HG03045 (cell line): ENCODE measurements at regions not wholly inside any gene's neighbourhood (a gene's known extent, or its start where the extent isn't known, plus 50 kb on each side); places are given as distances from the start of the nearest gene placed in this dataset.

Experiments used
- ATAC-seq: cut with Tn5 transposase; IDR thresholded peaks from one replicate; pipeline ENCODE4 v1.9.1; 2021; ENCODE audit warnings: mild to moderate bottlenecking, moderate library complexity; ENCODE audit not compliant: unreplicated experiment

GRCh38 chr10:71138166-71138830 lies 74.1 kb upstream of the UNC5B start:
- no peak for ATAC-seq

- no peak for ATAC-seq
Measured at GRCh38 chr10:71141528-71141927, 70.8 kb upstream of the UNC5B start.

DNA sequence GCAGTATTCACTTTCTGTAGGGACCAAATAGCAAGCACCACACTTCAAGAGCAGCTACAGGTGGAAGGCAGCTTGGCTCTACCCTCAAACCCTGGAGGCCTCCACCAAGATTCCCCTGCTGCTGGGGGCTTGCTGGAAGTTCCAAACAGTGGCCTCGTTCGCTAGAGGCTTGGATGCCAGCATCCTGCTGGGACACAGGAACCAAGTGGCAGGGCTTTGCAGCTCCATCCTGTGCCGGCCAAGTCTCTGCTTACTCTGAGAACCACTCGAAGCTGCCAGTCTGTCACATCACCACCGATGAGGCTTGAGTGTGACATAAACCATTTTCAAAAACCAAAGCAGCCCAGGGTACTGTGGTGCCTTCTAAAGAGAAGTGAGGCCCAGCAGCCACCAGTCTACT lies 69.2 kb upstream of the UNC5B start:
- ATAC-seq: no peak

- ATAC-seq: no peak
Measured at GRCh38 chr10:71143610-71144009, 68.8 kb upstream of the UNC5B start.

GRCh38 chr10:71144824-71145223 lies 67.5 kb upstream of the UNC5B start:
- no peak for ATAC-seq

GRCh38 chr10:71145352-71145945 lies 66.9 kb upstream of the UNC5B start:
- no peak for ATAC-seq

DNA sequence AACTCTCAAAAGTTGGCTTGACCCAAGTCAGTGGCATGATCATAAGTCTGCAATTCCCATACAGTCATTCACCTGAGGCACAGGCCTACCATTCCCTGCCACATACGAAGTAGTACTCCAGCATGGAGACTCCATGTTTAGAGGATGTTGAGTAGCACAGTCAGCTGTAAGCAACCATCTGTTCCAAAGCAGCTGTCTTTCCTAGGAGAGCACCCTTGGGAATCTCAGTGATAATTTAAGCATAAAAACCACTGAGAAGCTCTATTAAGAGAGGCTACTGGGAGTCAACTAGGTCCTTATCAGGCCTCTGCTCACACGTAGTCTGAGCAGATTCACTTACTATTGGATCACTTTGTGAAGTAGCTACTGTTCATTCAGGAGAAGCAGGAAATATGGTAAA lies 61.6 kb upstream of the UNC5B start:
- no peak for ATAC-seq

GRCh38 chr10:71152043-71152442 lies 60.3 kb upstream of the UNC5B start:
- ATAC-seq: no peak

- ATAC-seq: no peak
Measured at GRCh38 chr10:71156436-71156835, 55.9 kb upstream of the UNC5B start.

DNA sequence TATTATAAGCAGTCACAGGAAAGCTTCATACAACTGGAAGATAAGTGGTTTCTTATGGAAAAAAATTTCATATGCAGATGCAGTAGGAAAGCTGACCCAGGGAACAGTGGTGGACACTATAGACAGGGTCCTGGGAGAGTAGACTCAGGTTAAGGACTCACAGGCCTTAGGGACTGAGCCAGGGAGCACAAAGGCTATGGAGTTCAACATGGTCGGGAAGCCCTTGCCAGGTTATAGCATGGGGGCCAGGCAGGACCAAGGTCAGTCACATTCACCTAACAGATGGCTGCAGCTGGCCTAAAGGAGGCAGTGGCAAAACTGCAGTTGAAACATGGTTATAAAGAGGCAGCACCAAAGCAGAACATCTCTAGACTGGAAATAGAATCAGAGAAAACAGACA lies 54.9 kb upstream of the UNC5B start:
- no peak for ATAC-seq

- ATAC-seq: no peak
Measured at GRCh38 chr10:71158251-71158650, 54.1 kb upstream of the UNC5B start.

- ATAC-seq: no peak
Measured at GRCh38 chr10:71158902-71159301, 53.5 kb upstream of the UNC5B start.

DNA sequence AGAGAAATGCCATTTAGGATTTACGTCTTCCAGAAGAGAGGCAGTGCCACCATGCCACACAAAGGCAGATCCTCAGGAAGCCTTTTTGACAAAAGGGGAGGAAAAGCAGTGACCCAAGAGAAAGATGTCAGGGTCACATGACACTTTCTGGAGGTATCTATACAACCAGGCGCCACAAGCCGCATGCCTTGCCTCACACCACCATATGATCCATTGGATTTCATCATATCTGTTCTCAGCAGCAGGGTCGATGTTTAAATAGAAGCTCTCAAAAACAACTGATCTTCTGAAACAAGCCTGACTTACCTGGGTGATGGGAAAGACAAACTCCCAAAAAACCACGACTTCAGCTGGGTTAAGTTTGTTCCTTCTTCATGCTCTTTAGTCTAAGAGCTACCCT lies 52.5 kb upstream of the UNC5B start:
- no peak for ATAC-seq

GRCh38 chr10:71161425-71161824 lies 50.9 kb upstream of the UNC5B start:
- no peak for ATAC-seq
